ENCODE measurements at regions not wholly inside any gene's neighbourhood (a gene's known extent, or its start where the extent isn't known, plus 50 kb on each side); places are given as distances from the start of the nearest gene placed in this dataset.

DNA sequence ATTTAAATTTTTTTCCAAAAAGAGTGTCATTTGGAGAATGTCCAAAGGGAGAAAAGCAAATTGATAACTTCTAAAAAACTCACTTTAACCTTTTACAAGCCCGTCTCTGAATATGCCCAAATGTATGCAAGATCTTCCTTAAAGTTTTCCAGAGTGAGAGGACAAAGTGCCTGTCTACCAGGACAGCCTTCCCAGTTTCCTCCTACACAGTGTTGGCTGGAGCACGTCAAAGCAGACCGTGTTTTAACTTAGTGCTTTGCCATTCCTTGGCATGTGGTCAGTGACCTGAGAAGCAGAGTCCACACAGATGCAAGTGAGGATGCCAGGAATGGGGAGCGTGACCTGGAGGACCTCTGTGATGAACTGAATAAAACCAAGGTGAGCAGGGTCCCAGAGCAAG, 245.7 kb downstream of the FAM43A start:
- DNase-seq (ENCODE audit: extremely low read depth, insufficient read length), result no peak
- Histone ChIP-seq H3K36me3 (ENCODE audit: control insufficient read depth, insufficient read depth, low read length) (no peaks in the 10 kb centered on the region), H3K4me3 (replicated peaks; ENCODE audit: low read depth, low read length) (no peak overlapping the region), H3K27me3 (replicated peaks; ENCODE audit: control insufficient read depth, insufficient read depth, low read length) (no peaks in the 10 kb centered on the region; the same call in 1 of the 2 replicates)
- TF ChIP-seq, protein P1, sequence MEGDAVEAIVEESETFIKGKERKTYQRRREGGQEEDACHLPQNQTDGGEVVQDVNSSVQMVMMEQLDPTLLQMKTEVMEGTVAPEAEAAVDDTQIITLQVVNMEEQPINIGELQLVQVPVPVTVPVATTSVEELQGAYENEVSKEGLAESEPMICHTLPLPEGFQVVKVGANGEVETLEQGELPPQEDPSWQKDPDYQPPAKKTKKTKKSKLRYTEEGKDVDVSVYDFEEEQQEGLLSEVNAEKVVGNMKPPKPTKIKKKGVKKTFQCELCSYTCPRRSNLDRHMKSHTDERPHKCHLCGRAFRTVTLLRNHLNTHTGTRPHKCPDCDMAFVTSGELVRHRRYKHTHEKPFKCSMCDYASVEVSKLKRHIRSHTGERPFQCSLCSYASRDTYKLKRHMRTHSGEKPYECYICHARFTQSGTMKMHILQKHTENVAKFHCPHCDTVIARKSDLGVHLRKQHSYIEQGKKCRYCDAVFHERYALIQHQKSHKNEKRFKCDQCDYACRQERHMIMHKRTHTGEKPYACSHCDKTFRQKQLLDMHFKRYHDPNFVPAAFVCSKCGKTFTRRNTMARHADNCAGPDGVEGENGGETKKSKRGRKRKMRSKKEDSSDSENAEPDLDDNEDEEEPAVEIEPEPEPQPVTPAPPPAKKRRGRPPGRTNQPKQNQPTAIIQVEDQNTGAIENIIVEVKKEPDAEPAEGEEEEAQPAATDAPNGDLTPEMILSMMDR (IDR thresholded peaks at IDR 0.05; ENCODE audit: insufficient read depth, low read length, poor library complexity, severe bottlenecking), result no peak

DNA sequence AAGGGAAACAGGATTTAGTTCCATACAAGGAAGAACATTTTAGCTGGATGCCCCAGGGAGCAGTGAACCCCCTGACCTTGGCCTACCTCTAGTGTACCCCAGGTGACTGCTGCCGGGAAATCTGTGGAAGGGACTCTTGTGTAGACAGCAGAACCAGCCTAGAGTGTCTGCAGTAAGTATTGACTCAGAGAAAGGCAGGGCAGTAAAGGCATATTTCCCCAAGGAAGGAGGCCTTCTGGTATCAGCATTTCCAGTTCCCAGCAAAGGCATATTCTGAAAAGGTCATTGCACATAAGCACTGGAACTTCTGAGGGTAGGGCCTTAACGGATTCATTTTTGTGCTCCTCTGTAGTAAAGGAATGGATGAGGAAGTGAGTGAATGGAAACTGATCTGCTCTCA, 246.2 kb downstream of the FAM43A start:
- TF ChIP-seq, protein P1 (IDR thresholded peaks at IDR 0.05; ENCODE audit: insufficient read depth, low read length, poor library complexity, severe bottlenecking), result no peak
- H3K4me3 ChIP-seq (replicated peaks; ENCODE audit: low read depth, low read length), result no peak overlapping the region
- DNase-seq (ENCODE audit: extremely low read depth, insufficient read length), result no peak
- H3K36me3 ChIP-seq (ENCODE audit: control insufficient read depth, insufficient read depth, low read length), result no peaks in the 10 kb centered on the region
- no peaks in the 10 kb centered on the region; the same call in 1 of the 2 replicates for H3K27me3 ChIP-seq (replicated peaks; ENCODE audit: control insufficient read depth, insufficient read depth, low read length)

DNA sequence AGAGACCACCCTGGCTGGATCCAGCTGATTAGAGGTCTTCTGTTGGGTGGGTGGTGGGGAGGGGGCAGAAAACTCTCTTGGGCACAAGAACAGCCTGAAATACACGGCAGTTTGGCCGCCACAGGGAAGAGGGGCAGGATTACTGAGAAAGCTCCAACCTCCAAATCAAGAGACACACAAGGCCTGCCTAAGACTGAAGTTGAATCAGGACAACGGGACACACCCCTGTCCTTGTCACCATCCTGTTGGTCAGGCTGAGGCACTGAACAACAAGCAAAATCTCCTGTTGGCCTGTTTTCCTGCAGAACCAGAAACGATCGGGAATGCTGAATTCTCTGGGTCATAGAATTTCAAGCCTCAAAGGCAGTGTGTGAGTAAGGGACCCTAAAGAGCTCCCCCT, 247.8 kb downstream of the FAM43A start:
- Histone ChIP-seq H3K27me3 (replicated peaks; ENCODE audit: control insufficient read depth, insufficient read depth, low read length) (no peaks in the 10 kb centered on the region; the same call in 1 of the 2 replicates), H3K4me3 (replicated peaks; ENCODE audit: low read depth, low read length) (no peak overlapping the region), H3K36me3 (ENCODE audit: control insufficient read depth, insufficient read depth, low read length) (no peaks in the 10 kb centered on the region)
- no peak for DNase-seq (ENCODE audit: extremely low read depth, insufficient read length)
- TF ChIP-seq, protein P1 (IDR thresholded peaks at IDR 0.05; ENCODE audit: insufficient read depth, low read length, poor library complexity, severe bottlenecking), result no peak

GRCh38 chr3:194935061-194935460, 249.4 kb downstream of the FAM43A start:
- no peak for DNase-seq (ENCODE audit: extremely low read depth, insufficient read length)
- TF ChIP-seq, protein P1 (IDR thresholded peaks at IDR 0.05; ENCODE audit: insufficient read depth, low read length, poor library complexity, severe bottlenecking), result no peak
- H3K4me3 ChIP-seq (replicated peaks; ENCODE audit: low read depth, low read length), result no peak overlapping the region
- no peaks in the 10 kb centered on the region; the same call in 1 of the 2 replicates for H3K27me3 ChIP-seq (replicated peaks; ENCODE audit: control insufficient read depth, insufficient read depth, low read length)
- no peaks in the 10 kb centered on the region for H3K36me3 ChIP-seq (ENCODE audit: control insufficient read depth, insufficient read depth, low read length)

- no peaks in the 10 kb centered on the region for H3K36me3 ChIP-seq (ENCODE audit: control insufficient read depth, insufficient read depth, low read length)
- TF ChIP-seq, protein P1 (IDR thresholded peaks at IDR 0.05; ENCODE audit: insufficient read depth, low read length, poor library complexity, severe bottlenecking), result no peak
- no peaks in the 10 kb centered on the region; the same call in 1 of the 2 replicates for H3K27me3 ChIP-seq (replicated peaks; ENCODE audit: control insufficient read depth, insufficient read depth, low read length)
- no peak for DNase-seq (ENCODE audit: extremely low read depth, insufficient read length)
- no peak overlapping the region for H3K4me3 ChIP-seq (replicated peaks; ENCODE audit: low read depth, low read length)
Observed at GRCh38 chr3:194935632-194936470, 250.2 kb downstream of the FAM43A start.
